ENCODE measurements at regions not wholly inside any gene's neighbourhood (a gene's known extent, or its start where the extent isn't known, plus 50 kb on each side); places are given as distances from the start of the nearest gene placed in this dataset.

DNA sequence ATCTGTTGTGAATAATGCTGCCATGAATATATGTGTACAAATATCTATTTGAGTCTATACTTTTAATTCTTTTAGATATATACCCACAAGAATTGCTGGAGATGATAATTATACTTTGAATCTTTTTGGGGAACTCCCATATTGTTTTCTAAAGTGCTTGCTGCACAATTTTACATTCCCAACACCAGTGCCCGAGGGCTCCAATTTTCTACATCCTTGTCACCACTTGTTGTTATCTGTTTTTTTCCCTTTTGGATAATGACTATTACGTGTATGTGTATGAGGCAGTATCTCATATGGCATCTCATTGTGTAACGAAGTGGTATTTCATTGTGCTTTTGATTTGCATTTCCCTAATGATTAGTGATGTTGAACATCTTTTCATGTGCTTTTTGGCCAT is 127.1 kb downstream of the SUDS3 start:
- Histone ChIP-seq H3K4me1 (no peaks in the 10 kb centered on the region), H3K4me3 (no peak overlapping the region), H3K27me3 (ENCODE audit: insufficient read depth in 3 of 3, low read length in 2 of 3) (no peaks in the 10 kb centered on the region), H3K9me3 (peaks cover 11% of the 10 kb centered on the region), H3K27ac (no peak overlapping the region), H3K36me3 (ENCODE audit: insufficient read depth in 1 of 2, low read depth in 1 of 2) (no peaks in the 10 kb centered on the region)
- WGBS, 3 donors: 75 to 90% (median 85%) methylated on average over 3 of the region's 3 CpGs
- no peak for ATAC-seq
- intact Hi-C loops (cut with DNase I): no loop called here
- no peak for DNase-seq
- TF ChIP-seq, protein P1, sequence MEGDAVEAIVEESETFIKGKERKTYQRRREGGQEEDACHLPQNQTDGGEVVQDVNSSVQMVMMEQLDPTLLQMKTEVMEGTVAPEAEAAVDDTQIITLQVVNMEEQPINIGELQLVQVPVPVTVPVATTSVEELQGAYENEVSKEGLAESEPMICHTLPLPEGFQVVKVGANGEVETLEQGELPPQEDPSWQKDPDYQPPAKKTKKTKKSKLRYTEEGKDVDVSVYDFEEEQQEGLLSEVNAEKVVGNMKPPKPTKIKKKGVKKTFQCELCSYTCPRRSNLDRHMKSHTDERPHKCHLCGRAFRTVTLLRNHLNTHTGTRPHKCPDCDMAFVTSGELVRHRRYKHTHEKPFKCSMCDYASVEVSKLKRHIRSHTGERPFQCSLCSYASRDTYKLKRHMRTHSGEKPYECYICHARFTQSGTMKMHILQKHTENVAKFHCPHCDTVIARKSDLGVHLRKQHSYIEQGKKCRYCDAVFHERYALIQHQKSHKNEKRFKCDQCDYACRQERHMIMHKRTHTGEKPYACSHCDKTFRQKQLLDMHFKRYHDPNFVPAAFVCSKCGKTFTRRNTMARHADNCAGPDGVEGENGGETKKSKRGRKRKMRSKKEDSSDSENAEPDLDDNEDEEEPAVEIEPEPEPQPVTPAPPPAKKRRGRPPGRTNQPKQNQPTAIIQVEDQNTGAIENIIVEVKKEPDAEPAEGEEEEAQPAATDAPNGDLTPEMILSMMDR (IDR thresholded peaks at IDR 0.05): no peak

DNA sequence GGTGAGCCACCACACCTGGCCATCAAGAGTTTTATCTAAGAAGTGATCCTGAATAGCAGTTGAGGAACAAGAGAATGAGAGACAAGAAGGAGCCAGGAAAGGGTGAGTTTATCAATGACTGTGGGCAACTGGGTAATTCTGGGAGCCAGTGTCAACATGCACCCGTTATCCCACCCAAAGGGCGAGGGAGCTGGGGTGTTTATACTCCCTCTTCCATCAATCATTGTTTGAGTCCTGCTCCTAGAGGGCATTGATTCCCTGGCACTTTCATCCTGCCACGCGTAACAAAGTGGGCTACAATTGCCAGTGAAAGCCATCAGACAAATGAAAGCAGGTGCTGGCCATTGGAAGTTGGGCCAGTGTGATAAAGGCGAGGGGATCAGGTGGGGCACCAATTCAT is 136.3 kb downstream of the SUDS3 start:
- 74 to 89% (median 81%) methylated on average over 5 of the region's 5 CpGs for WGBS, 3 donors
- Histone ChIP-seq H3K27me3 (ENCODE audit: insufficient read depth in 3 of 3, low read length in 2 of 3) (no peaks in the 10 kb centered on the region), H3K4me1 (no peaks in the 10 kb centered on the region), H3K4me3 (no peak overlapping the region), H3K9me3 (no peaks in the 10 kb centered on the region), H3K36me3 (ENCODE audit: insufficient read depth in 1 of 2, low read depth in 1 of 2) (no peaks in the 10 kb centered on the region), H3K27ac (no peak overlapping the region)
- intact Hi-C loops (cut with DNase I): no loop called here
- ATAC-seq (no peak), DNase-seq (no peak)
- TF ChIP-seq, protein P1 (IDR thresholded peaks at IDR 0.05): no peak

DNA sequence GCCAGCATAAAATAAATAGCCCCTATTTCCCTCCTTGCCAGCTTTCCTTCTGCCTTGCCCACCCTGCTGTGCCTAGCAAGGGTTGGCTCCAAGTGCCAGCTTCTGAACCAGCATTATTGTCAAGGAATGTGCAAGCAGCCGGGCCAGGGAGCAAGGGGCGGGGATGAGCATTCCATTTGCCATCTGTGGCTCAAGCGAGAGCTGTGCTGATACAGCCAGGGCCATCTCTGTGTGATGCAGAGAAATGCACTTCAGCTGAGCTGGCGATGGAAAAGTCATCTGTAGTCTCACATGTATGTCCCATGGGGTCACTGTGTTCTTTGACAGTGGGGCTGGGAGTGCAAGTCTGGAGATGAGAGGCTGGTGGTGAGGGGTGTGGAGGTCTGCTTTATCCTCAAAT is 137.3 kb downstream of the SUDS3 start:
- Histone ChIP-seq H3K4me3 (no peak overlapping the region), H3K36me3 (ENCODE audit: insufficient read depth in 1 of 2, low read depth in 1 of 2) (no peaks in the 10 kb centered on the region), H3K27ac (no peak overlapping the region), H3K9me3 (no peaks in the 10 kb centered on the region), H3K4me1 (no peaks in the 10 kb centered on the region), H3K27me3 (ENCODE audit: insufficient read depth in 3 of 3, low read length in 2 of 3) (no peaks in the 10 kb centered on the region)
- TF ChIP-seq, protein P1 (IDR thresholded peaks at IDR 0.05): no peak
- DNase-seq (no peak), ATAC-seq (no peak)
- intact Hi-C loops (cut with DNase I): no loop called here
- WGBS, 3 donors: 57 to 62% (median 59%) methylated on average over 4 of the region's 4 CpGs

DNA sequence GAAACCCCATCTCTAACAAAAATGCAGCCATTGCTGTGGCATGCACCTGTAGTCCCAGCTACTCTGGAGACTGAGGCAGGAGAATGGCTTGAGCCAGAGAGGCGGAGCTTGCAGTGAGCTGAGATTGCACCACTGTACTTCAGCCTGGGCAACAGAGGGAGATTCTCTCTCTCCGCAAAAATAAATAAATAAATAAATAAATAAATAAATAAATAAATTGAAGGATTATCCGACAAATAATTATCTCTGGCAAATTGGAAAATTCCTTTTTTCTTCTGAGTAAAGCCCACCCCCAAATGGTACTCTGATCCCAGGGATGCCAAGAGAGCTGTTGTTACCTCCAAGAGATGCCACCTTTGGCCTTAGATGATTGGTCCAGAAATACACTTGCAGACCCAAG is 137.9 kb downstream of the SUDS3 start:
- WGBS, 3 donors: 92 to 97% (median 94%) methylated on average over 3 of the region's 3 CpGs

More for the DNA sequence above, 137.9 kb downstream of the SUDS3 start:
- ATAC-seq (no peak), DNase-seq (no peak)
- H3K4me1 ChIP-seq: no peaks in the 10 kb centered on the region
- intact Hi-C loops (cut with DNase I): no loop called here
- no peaks in the 10 kb centered on the region for H3K36me3 ChIP-seq (ENCODE audit: insufficient read depth in 1 of 2, low read depth in 1 of 2)
- no peaks in the 10 kb centered on the region for H3K9me3 ChIP-seq
- no peaks in the 10 kb centered on the region for H3K27me3 ChIP-seq (ENCODE audit: insufficient read depth in 3 of 3, low read length in 2 of 3)
- TF ChIP-seq, protein P1 (IDR thresholded peaks at IDR 0.05): no peak
- H3K4me3 ChIP-seq: no peak overlapping the region
- no peak overlapping the region for H3K27ac ChIP-seq

Measured in psoas muscle (tissue), 7 donors.